ENCODE measurements at regions not wholly inside any gene's neighbourhood (a gene's known extent, or its start where the extent isn't known, plus 50 kb on each side); places are given as distances from the start of the nearest gene placed in this dataset.

DNA sequence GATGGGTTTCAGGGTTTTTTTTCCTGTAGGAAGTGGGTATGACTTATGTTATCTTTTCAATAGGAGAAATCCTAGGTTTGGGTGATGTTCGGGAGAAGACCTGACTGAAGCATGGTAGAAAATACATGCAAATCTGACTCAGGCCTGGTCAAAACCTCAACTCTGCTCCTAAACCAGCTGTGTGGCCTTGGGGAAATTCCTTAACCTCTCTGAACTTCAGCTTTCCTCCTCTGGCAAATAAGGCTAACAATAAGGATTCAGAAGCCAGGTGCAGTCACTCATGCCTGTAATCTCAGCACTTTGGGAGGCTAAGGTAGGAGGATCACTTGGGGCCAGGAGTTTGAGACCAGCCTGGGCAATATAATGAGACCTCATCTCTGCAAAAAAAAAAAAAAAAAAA, 148.5 kb downstream of the PHETA1 start:
- TF ChIP-seq, protein P1, sequence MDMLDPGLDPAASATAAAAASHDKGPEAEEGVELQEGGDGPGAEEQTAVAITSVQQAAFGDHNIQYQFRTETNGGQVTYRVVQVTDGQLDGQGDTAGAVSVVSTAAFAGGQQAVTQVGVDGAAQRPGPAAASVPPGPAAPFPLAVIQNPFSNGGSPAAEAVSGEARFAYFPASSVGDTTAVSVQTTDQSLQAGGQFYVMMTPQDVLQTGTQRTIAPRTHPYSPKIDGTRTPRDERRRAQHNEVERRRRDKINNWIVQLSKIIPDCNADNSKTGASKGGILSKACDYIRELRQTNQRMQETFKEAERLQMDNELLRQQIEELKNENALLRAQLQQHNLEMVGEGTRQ (IDR thresholded peaks at IDR 0.05): no peak
- TF ChIP-seq, protein P2, sequence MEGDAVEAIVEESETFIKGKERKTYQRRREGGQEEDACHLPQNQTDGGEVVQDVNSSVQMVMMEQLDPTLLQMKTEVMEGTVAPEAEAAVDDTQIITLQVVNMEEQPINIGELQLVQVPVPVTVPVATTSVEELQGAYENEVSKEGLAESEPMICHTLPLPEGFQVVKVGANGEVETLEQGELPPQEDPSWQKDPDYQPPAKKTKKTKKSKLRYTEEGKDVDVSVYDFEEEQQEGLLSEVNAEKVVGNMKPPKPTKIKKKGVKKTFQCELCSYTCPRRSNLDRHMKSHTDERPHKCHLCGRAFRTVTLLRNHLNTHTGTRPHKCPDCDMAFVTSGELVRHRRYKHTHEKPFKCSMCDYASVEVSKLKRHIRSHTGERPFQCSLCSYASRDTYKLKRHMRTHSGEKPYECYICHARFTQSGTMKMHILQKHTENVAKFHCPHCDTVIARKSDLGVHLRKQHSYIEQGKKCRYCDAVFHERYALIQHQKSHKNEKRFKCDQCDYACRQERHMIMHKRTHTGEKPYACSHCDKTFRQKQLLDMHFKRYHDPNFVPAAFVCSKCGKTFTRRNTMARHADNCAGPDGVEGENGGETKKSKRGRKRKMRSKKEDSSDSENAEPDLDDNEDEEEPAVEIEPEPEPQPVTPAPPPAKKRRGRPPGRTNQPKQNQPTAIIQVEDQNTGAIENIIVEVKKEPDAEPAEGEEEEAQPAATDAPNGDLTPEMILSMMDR (IDR thresholded peaks at IDR 0.05): no peak
- TF ChIP-seq RCOR1 (IDR thresholded peaks at IDR 0.05; ENCODE audit: low read depth, low read length) (no peak), CBX8 (IDR thresholded peaks at IDR 0.05) (no peak), EP300 (IDR thresholded peaks at IDR 0.05) (no peak), POLR2A (IDR thresholded peaks at IDR 0.05; ENCODE audit: low read length) (no peak), RFX5 (IDR thresholded peaks at IDR 0.05) (no peak), CHD2 (IDR thresholded peaks at IDR 0.05; ENCODE audit: low read length, partially characterized antibody) (no peak), MYC (IDR thresholded peaks at IDR 0.05; ENCODE audit: borderline replicate concordance, low read length) (no peak), GATA3 (IDR thresholded peaks at IDR 0.05; ENCODE audit: borderline replicate concordance) (no peak)
- TF ChIP-seq, protein P3, sequence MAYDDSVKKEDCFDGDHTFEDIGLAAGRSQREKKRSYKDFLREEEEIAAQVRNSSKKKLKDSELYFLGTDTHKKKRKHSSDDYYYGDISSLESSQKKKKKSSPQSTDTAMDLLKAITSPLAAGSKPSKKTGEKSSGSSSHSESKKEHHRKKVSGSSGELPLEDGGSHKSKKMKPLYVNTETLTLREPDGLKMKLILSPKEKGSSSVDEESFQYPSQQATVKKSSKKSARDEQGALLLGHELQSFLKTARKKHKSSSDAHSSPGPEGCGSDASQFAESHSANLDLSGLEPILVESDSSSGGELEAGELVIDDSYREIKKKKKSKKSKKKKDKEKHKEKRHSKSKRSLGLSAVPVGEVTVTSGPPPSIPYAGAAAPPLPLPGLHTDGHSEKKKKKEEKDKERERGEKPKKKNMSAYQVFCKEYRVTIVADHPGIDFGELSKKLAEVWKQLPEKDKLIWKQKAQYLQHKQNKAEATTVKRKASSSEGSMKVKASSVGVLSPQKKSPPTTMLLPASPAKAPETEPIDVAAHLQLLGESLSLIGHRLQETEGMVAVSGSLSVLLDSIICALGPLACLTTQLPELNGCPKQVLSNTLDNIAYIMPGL (CRISPR knock-in tag; IDR thresholded peaks at IDR 0.05; ENCODE audit: borderline replicate concordance): no peak
- TF ChIP-seq, protein P4, sequence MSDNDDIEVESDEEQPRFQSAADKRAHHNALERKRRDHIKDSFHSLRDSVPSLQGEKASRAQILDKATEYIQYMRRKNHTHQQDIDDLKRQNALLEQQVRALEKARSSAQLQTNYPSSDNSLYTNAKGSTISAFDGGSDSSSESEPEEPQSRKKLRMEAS (IDR thresholded peaks at IDR 0.05): no peak
- TF ChIP-seq, protein P5, sequence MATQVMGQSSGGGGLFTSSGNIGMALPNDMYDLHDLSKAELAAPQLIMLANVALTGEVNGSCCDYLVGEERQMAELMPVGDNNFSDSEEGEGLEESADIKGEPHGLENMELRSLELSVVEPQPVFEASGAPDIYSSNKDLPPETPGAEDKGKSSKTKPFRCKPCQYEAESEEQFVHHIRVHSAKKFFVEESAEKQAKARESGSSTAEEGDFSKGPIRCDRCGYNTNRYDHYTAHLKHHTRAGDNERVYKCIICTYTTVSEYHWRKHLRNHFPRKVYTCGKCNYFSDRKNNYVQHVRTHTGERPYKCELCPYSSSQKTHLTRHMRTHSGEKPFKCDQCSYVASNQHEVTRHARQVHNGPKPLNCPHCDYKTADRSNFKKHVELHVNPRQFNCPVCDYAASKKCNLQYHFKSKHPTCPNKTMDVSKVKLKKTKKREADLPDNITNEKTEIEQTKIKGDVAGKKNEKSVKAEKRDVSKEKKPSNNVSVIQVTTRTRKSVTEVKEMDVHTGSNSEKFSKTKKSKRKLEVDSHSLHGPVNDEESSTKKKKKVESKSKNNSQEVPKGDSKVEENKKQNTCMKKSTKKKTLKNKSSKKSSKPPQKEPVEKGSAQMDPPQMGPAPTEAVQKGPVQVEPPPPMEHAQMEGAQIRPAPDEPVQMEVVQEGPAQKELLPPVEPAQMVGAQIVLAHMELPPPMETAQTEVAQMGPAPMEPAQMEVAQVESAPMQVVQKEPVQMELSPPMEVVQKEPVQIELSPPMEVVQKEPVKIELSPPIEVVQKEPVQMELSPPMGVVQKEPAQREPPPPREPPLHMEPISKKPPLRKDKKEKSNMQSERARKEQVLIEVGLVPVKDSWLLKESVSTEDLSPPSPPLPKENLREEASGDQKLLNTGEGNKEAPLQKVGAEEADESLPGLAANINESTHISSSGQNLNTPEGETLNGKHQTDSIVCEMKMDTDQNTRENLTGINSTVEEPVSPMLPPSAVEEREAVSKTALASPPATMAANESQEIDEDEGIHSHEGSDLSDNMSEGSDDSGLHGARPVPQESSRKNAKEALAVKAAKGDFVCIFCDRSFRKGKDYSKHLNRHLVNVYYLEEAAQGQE (IDR thresholded peaks at IDR 0.05): no peak

All from A549 (cell line).